Left lobe of liver (tissue), 2 donors: ENCODE measurements at regions not wholly inside any gene's neighbourhood (a gene's known extent, or its start where the extent isn't known, plus 50 kb on each side); places are given as distances from the start of the nearest gene placed in this dataset.
"Not testable (repeated sequence)": the region's sequence is repeated elsewhere in the genome, so short reads cannot be mapped to it uniquely, and the experiment has no call there.

Experiments used
- ATAC-seq: fragments of 200-7000 bp; cut with Tn5 transposase; one replicate; pipeline ENCODE4 v1.9.1; 2020; ENCODE audit warnings: mild to moderate bottlenecking, moderate library complexity
- DNase-seq: peaks from one replicate; pipeline ENCODE4 v3.0.0-alpha.2; 2020; ENCODE audit warnings: low spot score
- donor health status: DM: no; HTN: no; CAD: no; lungs with moderate emphysema.
- donor health status: DM: no; HTN: yes; CAD: no.

- ATAC-seq, result no peak
- no peak for DNase-seq
Observed at GRCh38 chr4:126742885-126743284, 889.9 kb upstream of the INTU start.

GRCh38 chr4:126748736-126749135, 884.0 kb upstream of the INTU start:
- ATAC-seq, result no peak
- no peak for DNase-seq

GRCh38 chr4:126750723-126751122, 882.0 kb upstream of the INTU start:
- DNase-seq (no peak), ATAC-seq (no peak)

- DNase-seq (no peak), ATAC-seq (no peak)
Observed at GRCh38 chr4:126752126-126752525, 880.6 kb upstream of the INTU start.

- DNase-seq, result no peak
- ATAC-seq, result no peak
Observed at GRCh38 chr4:126752702-126753101, 880.1 kb upstream of the INTU start.

- ATAC-seq (no peak), DNase-seq (no peak)
Observed at GRCh38 chr4:126753592-126753991, 879.2 kb upstream of the INTU start.

GRCh38 chr4:126755506-126755905, 877.3 kb upstream of the INTU start:
- DNase-seq, result no peak
- no peak for ATAC-seq

GRCh38 chr4:126756050-126756829, 876.5 kb upstream of the INTU start:
- no peak for ATAC-seq

GRCh38 chr4:126757219-126757618, 875.5 kb upstream of the INTU start:
- ATAC-seq (no peak), DNase-seq (no peak)

More at GRCh38 chr4:126756050-126756829, 876.5 kb upstream of the INTU start:
- DNase-seq, result no peak

- peak; percentile 47 for DNase-seq
- ATAC-seq, result peak; percentile 82
Observed at GRCh38 chr4:126758493-126758892, 874.3 kb upstream of the INTU start.

GRCh38 chr4:126761947-126762662, 870.7 kb upstream of the INTU start:
- DNase-seq (no peak), ATAC-seq (no peak)

- DNase-seq, result no peak
Observed at GRCh38 chr4:126762663-126763247, 870.0 kb upstream of the INTU start.

GRCh38 chr4:126766241-126766640, 866.5 kb upstream of the INTU start:
- DNase-seq (peak; percentile 81), ATAC-seq (peak; percentile 100)

More at GRCh38 chr4:126762663-126763247, 870.0 kb upstream of the INTU start:
- ATAC-seq, result no peak

GRCh38 chr4:126768338-126768737, 864.4 kb upstream of the INTU start:
- ATAC-seq (no peak), DNase-seq (no peak)

- not testable (repeated sequence) for ATAC-seq, DNase-seq
Observed at GRCh38 chr4:126770811-126771553, 861.8 kb upstream of the INTU start.

GRCh38 chr4:126771618-126772017, 861.1 kb upstream of the INTU start:
- DNase-seq, ATAC-seq: not testable (repeated sequence)

- DNase-seq (no peak), ATAC-seq (no peak)
Observed at GRCh38 chr4:126772662-126773061, 860.1 kb upstream of the INTU start.

GRCh38 chr4:126775485-126776106, 857.2 kb upstream of the INTU start:
- no peak for DNase-seq
- no peak for ATAC-seq

- ATAC-seq (no peak), DNase-seq (no peak)
Observed at GRCh38 chr4:126776361-126776760, 856.4 kb upstream of the INTU start.

GRCh38 chr4:126777649-126778048, 855.1 kb upstream of the INTU start:
- no peak for DNase-seq
- ATAC-seq, result no peak

GRCh38 chr4:126778348-126778747, 854.4 kb upstream of the INTU start:
- DNase-seq (no peak), ATAC-seq (no peak)
